GM12878 (cell line): ENCODE measurements at regions not wholly inside any gene's neighbourhood (a gene's known extent, or its start where the extent isn't known, plus 50 kb on each side); places are given as distances from the start of the nearest gene placed in this dataset.

Experiments
- ATAC-seq: fragments of 200-7000 bp; cut with Tn5 transposase; 3 replicates; pipeline ENCODE4 v1.9.1; 2020; ENCODE audit warnings: mild to moderate bottlenecking, moderate library complexity
- BruUV-seq: library from RNA; stranded (reverse); fragments of 400-500 nt; replicated peaks from 2 replicates; lab custom pipeline; 2021; lab: Mats Ljungman, UMichigan
- CTCF ChIA-PET: fragments of 300-600 bp; sonication (Branson Sonifier 250); formaldehyde crosslinking; extraction: SDS; loops from one replicate; lab custom pipeline; 2021; ENCODE audit warnings: inconsistent platforms; lab: Yijun Ruan, JAX
- POLR2A ChIA-PET: fragments of 350-600 bp; formaldehyde crosslinking; extraction: SDS; loops from one replicate; lab custom pipeline; 2021; ENCODE audit warnings: inconsistent platforms; lab: Charles Lee
- RAD21 ChIA-PET: fragments of 300-600 bp; sonication (Branson Sonifier 250); formaldehyde crosslinking; loops from one replicate; lab custom pipeline; 2023; ENCODE audit warnings: antibody characterized with exemption; ENCODE audit not compliant: unreplicated experiment; lab: Charles Lee
- SMC1A ChIA-PET: fragments of 300-600 bp; sonication (Branson Sonifier 250); formaldehyde crosslinking; loops from one replicate; lab custom pipeline; 2023; ENCODE audit not compliant: unreplicated experiment, uncharacterized antibody; lab: Charles Lee
- DNase-seq: peaks from one replicate; pipeline ENCODE4 v3.0.0-alpha.2; 2011; ENCODE audit warnings: low read depth, low spot score
- FAIRE-seq: peaks from 3 replicates; lab custom pipeline; 2011; peaks lifted over from hg19 to GRCh38; lab: Jason Lieb, UNC
- H2AFZ ChIP-seq: 2 replicates; pipeline ENCODE4 v1.6.0; 2011; ENCODE audit warnings: low read depth, low read length, control low read depth; ENCODE audit not compliant: control insufficient read depth
- H3K27ac ChIP-seq: 2 replicates; pipeline ENCODE4 v1.5.1; 2011; ENCODE audit warnings: control low read depth; ENCODE audit not compliant: control insufficient read depth, insufficient read depth
- H3K27me3 ChIP-seq, 2 experiments: replicated peaks in 1 of 2; 2 replicates each; pipeline versions ENCODE4 v1.6.0 to v1.6.1; 2011; ENCODE audit warnings: low read length in 1 of 2; ENCODE audit not compliant: control insufficient read depth in 2 of 2, insufficient read depth in 2 of 2
- H3K36me3 ChIP-seq, 2 experiments: 2 replicates each; pipeline ENCODE4 v1.5.1; 2011; ENCODE audit warnings: low read length in 1 of 2; ENCODE audit not compliant: control insufficient read depth in 2 of 2, insufficient read depth in 2 of 2
- H3K4me1 ChIP-seq: 2 replicates; pipeline ENCODE4 v1.6.1; 2011; ENCODE audit warnings: mild to moderate bottlenecking, low read length, moderate library complexity, mixed read lengths; ENCODE audit not compliant: control insufficient read depth, insufficient read depth
- H3K4me2 ChIP-seq: 2 replicates; pipeline ENCODE4 v1.6.0; 2011; ENCODE audit warnings: control low read depth; ENCODE audit not compliant: control insufficient read depth, insufficient read depth
- H3K4me3 ChIP-seq: fragments of 200-600 bp; sonication (generic); 2 replicates; pipeline ENCODE4 v1.5.1; 2016
- H3K79me2 ChIP-seq: 2 replicates; pipeline ENCODE4 v1.6.0; 2011; ENCODE audit warnings: low read length; ENCODE audit not compliant: control insufficient read depth, insufficient read depth
- H3K9ac ChIP-seq: 2 replicates; pipeline ENCODE4 v1.8.0; 2011; ENCODE audit warnings: low read length, control low read depth, mixed read lengths; ENCODE audit not compliant: control insufficient read depth, insufficient read depth
- H3K9me3 ChIP-seq: replicated peaks from 3 replicates; pipeline ENCODE4 v1.5.1; 2011; ENCODE audit warnings: mild to moderate bottlenecking, low read length; ENCODE audit not compliant: control insufficient read depth, insufficient read depth
- H4K20me1 ChIP-seq: 2 replicates; pipeline ENCODE4 v1.6.0; 2011; ENCODE audit not compliant: control insufficient read depth, insufficient read depth
- CBFB ChIP-seq: IDR thresholded peaks from 2 replicates; pipeline ENCODE4 v1.6.1; 2016; ENCODE audit warnings: antibody characterized with exemption, low read depth
- CBX3 ChIP-seq: fragments of 200-600 bp; sonication (generic); IDR thresholded peaks from 2 replicates; pipeline ENCODE4 v1.6.1; 2016; ENCODE audit warnings: low read depth, borderline replicate concordance
- IRF5 ChIP-seq: fragments of 450-650 bp; IDR thresholded peaks from 2 replicates; pipeline ENCODE4 v1.6.1; 2017; ENCODE audit warnings: borderline replicate concordance
- KDM1A ChIP-seq: fragments of 200-600 bp; sonication (generic); IDR thresholded peaks from 2 replicates; pipeline ENCODE4 v1.6.1; 2016; ENCODE audit warnings: borderline replicate concordance
- NR2C2 ChIP-seq: IDR thresholded peaks from 2 replicates; pipeline ENCODE4 v1.6.1; 2011; ENCODE audit warnings: borderline replicate concordance, low read depth; ENCODE audit not compliant: control insufficient read depth, insufficient read length
- PML ChIP-seq: IDR thresholded peaks from 2 replicates; pipeline ENCODE4 v1.6.1; 2012; ENCODE audit warnings: low read length, inconsistent platforms
- POLR2AphosphoS5 ChIP-seq: IDR thresholded peaks from 2 replicates; pipeline ENCODE4 v1.6.1; 2011; ENCODE audit warnings: mild to moderate bottlenecking, low read length, inconsistent platforms
- POU2F2 ChIP-seq: IDR thresholded peaks from 3 replicates; pipeline ENCODE4 v1.6.1; 2011; ENCODE audit warnings: low read depth, mild to moderate bottlenecking, low read length, borderline replicate concordance
- SREBF1 ChIP-seq: IDR thresholded peaks from 2 replicates; pipeline ENCODE4 v1.6.1; 2012; ENCODE audit warnings: mild to moderate bottlenecking, low read length
- ZNF24 ChIP-seq: fragments of 450-650 bp; IDR thresholded peaks from 2 replicates; pipeline ENCODE4 v1.6.1; 2017; ENCODE audit warnings: antibody characterized with exemption, mild to moderate bottlenecking
- ZNF622 ChIP-seq: fragments of 450-650 bp; IDR thresholded peaks from 2 replicates; pipeline ENCODE4 v1.6.1; 2017; ENCODE audit warnings: mild to moderate bottlenecking, inconsistent platforms
- whole genome bisulfite sequencing: methylation state at CpG from one replicate; pipeline ENCODE4 v1.1.6; 2016; ENCODE audit warnings: low lambda C conversion rate; ENCODE audit not compliant: insufficient replicate concordance, insufficient coverage; ENCODE audit errors: missing lambda C conversion rate; 5-methylcytosine and 5-hydroxymethylcytosine counted together
- in situ Hi-C: fragments of 300-500 bp; cut with MboI; formaldehyde crosslinking; loops from 9 replicates; pipeline ENCODE4 v1.14.3; 2018; ENCODE audit warnings: mixed read lengths
- intact Hi-C: fragments of 100-400 bp; cut with micrococcal nuclease; formaldehyde crosslinking; loops from one replicate; pipeline ENCODE4 v1.14.2; 2022; ENCODE audit not compliant: unreplicated experiment
- TF ChIP-seq, protein P1 (sequence below): fragments of 450-650 bp; formaldehyde crosslinking; IDR thresholded peaks from 2 replicates; pipeline ENCODE4 v1.4.0; 2022; ENCODE audit warnings: mild to moderate bottlenecking, moderate library complexity
- TF ChIP-seq, protein P2 (sequence below): IDR thresholded peaks from 2 replicates; pipeline ENCODE4 v1.6.1; 2012; ENCODE audit warnings: low read depth, low read length, improper control_type of control experiment
- TF ChIP-seq, protein P3 (sequence below): fragments of 450-650 bp; conservative IDR thresholded peaks from 2 replicates; pipeline ENCODE4 v1.6.1; 2017; ENCODE audit warnings: mild to moderate bottlenecking, moderate library complexity

DNA sequence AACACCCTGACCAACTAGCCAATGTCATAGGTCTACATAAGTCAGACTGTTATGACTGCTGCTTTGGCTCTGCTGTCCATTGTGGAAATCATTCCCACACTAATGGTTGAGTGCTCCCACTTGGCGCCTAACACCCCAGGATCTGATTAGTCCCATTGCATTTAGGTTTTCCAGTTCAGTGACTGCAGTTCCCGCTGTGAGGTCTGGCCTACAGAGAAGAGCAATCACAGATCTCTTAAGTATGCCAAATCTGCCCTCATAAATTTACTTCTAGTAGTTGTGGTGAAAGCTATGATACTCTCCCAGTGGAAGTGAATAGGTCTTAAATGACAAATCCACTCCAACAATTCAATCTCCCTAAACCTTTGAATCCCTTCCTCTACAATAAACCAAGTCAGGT is 77.3 kb upstream of the IL2 start:
- POLR2A ChIA-PET: no interaction called here
- intact Hi-C loops: no loop called here
- no peak for TF ChIP-seq CBFB
- TF ChIP-seq SREBF1: no peak
- TF ChIP-seq, protein P1, sequence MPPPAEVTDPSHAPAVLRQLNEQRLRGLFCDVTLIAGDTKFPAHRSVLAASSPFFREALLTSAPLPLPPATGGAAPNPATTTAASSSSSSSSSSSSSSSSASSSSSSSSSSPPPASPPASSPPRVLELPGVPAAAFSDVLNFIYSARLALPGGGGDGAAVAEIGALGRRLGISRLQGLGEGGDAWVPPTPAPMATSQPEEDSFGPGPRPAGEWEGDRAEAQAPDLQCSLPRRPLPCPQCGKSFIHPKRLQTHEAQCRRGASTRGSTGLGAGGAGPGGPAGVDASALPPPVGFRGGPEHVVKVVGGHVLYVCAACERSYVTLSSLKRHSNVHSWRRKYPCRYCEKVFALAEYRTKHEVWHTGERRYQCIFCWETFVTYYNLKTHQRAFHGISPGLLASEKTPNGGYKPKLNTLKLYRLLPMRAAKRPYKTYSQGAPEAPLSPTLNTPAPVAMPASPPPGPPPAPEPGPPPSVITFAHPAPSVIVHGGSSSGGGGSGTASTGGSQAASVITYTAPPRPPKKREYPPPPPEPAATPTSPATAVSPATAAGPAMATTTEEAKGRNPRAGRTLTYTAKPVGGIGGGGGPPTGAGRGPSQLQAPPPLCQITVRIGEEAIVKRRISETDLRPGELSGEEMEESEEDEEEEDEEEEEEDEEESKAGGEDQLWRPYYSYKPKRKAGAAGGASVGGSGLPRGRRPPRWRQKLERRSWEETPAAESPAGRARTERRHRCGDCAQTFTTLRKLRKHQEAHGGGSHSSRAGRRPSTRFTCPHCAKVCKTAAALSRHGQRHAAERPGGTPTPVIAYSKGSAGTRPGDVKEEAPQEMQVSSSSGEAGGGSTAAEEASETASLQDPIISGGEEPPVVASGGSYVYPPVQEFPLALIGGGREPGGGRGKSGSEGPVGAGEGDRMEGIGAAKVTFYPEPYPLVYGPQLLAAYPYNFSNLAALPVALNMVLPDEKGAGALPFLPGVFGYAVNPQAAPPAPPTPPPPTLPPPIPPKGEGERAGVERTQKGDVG (CRISPR knock-in tag): no peak
- no peak for TF ChIP-seq POLR2AphosphoS5
- TF ChIP-seq IRF5: no peak
- TF ChIP-seq PML: no peak
- TF ChIP-seq POU2F2: no peak
- no peak for TF ChIP-seq NR2C2
- TF ChIP-seq CBX3: no peak
- TF ChIP-seq ZNF622: no peak
- TF ChIP-seq, protein P2, sequence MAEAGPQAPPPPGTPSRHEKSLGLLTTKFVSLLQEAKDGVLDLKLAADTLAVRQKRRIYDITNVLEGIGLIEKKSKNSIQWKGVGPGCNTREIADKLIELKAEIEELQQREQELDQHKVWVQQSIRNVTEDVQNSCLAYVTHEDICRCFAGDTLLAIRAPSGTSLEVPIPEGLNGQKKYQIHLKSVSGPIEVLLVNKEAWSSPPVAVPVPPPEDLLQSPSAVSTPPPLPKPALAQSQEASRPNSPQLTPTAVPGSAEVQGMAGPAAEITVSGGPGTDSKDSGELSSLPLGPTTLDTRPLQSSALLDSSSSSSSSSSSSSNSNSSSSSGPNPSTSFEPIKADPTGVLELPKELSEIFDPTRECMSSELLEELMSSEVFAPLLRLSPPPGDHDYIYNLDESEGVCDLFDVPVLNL: no peak
- no peak for TF ChIP-seq KDM1A
- no peak for TF ChIP-seq ZNF24
- TF ChIP-seq, protein P3, sequence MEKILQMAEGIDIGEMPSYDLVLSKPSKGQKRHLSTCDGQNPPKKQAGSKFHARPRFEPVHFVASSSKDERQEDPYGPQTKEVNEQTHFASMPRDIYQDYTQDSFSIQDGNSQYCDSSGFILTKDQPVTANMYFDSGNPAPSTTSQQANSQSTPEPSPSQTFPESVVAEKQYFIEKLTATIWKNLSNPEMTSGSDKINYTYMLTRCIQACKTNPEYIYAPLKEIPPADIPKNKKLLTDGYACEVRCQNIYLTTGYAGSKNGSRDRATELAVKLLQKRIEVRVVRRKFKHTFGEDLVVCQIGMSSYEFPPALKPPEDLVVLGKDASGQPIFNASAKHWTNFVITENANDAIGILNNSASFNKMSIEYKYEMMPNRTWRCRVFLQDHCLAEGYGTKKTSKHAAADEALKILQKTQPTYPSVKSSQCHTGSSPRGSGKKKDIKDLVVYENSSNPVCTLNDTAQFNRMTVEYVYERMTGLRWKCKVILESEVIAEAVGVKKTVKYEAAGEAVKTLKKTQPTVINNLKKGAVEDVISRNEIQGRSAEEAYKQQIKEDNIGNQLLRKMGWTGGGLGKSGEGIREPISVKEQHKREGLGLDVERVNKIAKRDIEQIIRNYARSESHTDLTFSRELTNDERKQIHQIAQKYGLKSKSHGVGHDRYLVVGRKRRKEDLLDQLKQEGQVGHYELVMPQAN: no peak
- DNase-seq (no peak), FAIRE-seq (no peak), ATAC-seq (no peak)
- H2AFZ ChIP-seq: no peak overlapping the region
- no peaks in the 10 kb centered on the region for H3K4me1 ChIP-seq
- no peaks in the 10 kb centered on the region for H3K36me3 ChIP-seq
- H3K9ac ChIP-seq: no peak overlapping the region
- no peaks in the 10 kb centered on the region for H3K79me2 ChIP-seq
- BruUV-seq: no TSS peak
- no peaks in the 10 kb centered on the region for H4K20me1 ChIP-seq
- no peak overlapping the region for H3K4me3 ChIP-seq
- H3K4me2 ChIP-seq: no peak overlapping the region
- no peak overlapping the region for H3K27ac ChIP-seq
- in situ Hi-C loops: no loop called here
- H3K9me3 ChIP-seq: no peaks in the 10 kb centered on the region; the same call in 2 of the 3 replicates
- 46% methylated on average over 2 of the region's 2 CpGs for WGBS
- SMC1A ChIA-PET: no interaction called here
- RAD21 ChIA-PET: no interaction called here
- CTCF ChIA-PET: no interaction called here
- 0 out of 4 replicates have a peak, but pooled peaks cover 0 to 4% of the 10 kb centered on the region in 2 experiments for H3K27me3 ChIP-seq
